H9 (cell line): ENCODE measurements at regions not wholly inside any gene's neighbourhood (a gene's known extent, or its start where the extent isn't known, plus 50 kb on each side); places are given as distances from the start of the nearest gene placed in this dataset.

Experiments used
- DNase-seq: peaks from one replicate; pipeline ENCODE4 v3.0.0-alpha.2; 2017
- H2AFZ ChIP-seq: one replicate; pipeline ENCODE4 v1.6.1; 2013; ENCODE audit warnings: mild to moderate bottlenecking, low read length, control low read depth, moderate library complexity
- H2AK5ac ChIP-seq: 2 replicates; pipeline ENCODE4 v1.6.1; 2013; ENCODE audit warnings: low read length, control low read depth, mixed read lengths; ENCODE audit not compliant: insufficient read length
- H2BK120ac ChIP-seq: one replicate; pipeline ENCODE4 v1.6.1; 2013; ENCODE audit warnings: low read depth, mild to moderate bottlenecking, low read length, control low read depth, inconsistent platforms; ENCODE audit not compliant: poor library complexity, severe bottlenecking
- H2BK12ac ChIP-seq: 2 replicates; pipeline ENCODE4 v1.6.1; 2013; ENCODE audit warnings: low read length, control low read depth, mixed read lengths, low read depth; ENCODE audit not compliant: insufficient read length
- H2BK15ac ChIP-seq: 2 replicates; pipeline ENCODE4 v1.6.1; 2013; ENCODE audit warnings: low read depth, low read length, control low read depth
- H2BK20ac ChIP-seq: one replicate; pipeline ENCODE4 v1.6.1; 2013; ENCODE audit warnings: low read depth, mild to moderate bottlenecking, low read length, control low read depth, inconsistent platforms; ENCODE audit not compliant: poor library complexity, severe bottlenecking
- H2BK5ac ChIP-seq: 2 replicates; pipeline ENCODE4 v1.6.1; 2013; ENCODE audit warnings: low read length, control low read depth, mixed read lengths; ENCODE audit not compliant: insufficient read length
- H3K14ac ChIP-seq: 2 replicates; pipeline ENCODE4 v1.6.1; 2013; ENCODE audit warnings: low read length, control low read depth; ENCODE audit not compliant: insufficient read depth
- H3K18ac ChIP-seq: 2 replicates; pipeline ENCODE4 v1.6.1; 2013; ENCODE audit warnings: low read depth, mild to moderate bottlenecking, mixed read lengths, low read length, control low read depth; ENCODE audit not compliant: insufficient read length
- H3K23ac ChIP-seq: 2 replicates; pipeline ENCODE4 v1.6.1; 2013; ENCODE audit warnings: low read length, control low read depth, mixed read lengths, low read depth; ENCODE audit not compliant: insufficient read length
- H3K23me2 ChIP-seq: 2 replicates; pipeline ENCODE4 v1.6.1; 2013; ENCODE audit warnings: low read depth, mild to moderate bottlenecking, mixed read lengths, low read length, control low read depth; ENCODE audit not compliant: insufficient read length, poor library complexity, severe bottlenecking
- H3K27ac ChIP-seq: 2 replicates; pipeline ENCODE4 v1.5.1; 2013; ENCODE audit warnings: low read length, control low read depth, mixed read lengths, low read depth; ENCODE audit not compliant: insufficient read length
- H3K27me3 ChIP-seq: 2 replicates; pipeline ENCODE4 v1.6.1; 2013; ENCODE audit warnings: low read length, control low read depth, inconsistent platforms; ENCODE audit not compliant: insufficient read depth
- H3K4ac ChIP-seq: 2 replicates; pipeline ENCODE4 v1.6.1; 2013; ENCODE audit warnings: low read depth, mild to moderate bottlenecking, control low read depth, inconsistent platforms, low read length, moderate library complexity
- H3K4me1 ChIP-seq: 2 replicates; pipeline ENCODE4 v1.6.1; 2013; ENCODE audit warnings: low read length, control low read depth, inconsistent platforms; ENCODE audit not compliant: insufficient read depth
- H3K4me2 ChIP-seq: 2 replicates; pipeline ENCODE4 v1.6.1; 2013; ENCODE audit warnings: low read length, control low read depth, mixed read lengths; ENCODE audit not compliant: insufficient read length, insufficient read depth
- H3K56ac ChIP-seq: 2 replicates; pipeline ENCODE4 v1.6.1; 2013; ENCODE audit warnings: low read depth, mild to moderate bottlenecking, mixed read lengths, low read length, control low read depth; ENCODE audit not compliant: insufficient read length
- H3K79me1 ChIP-seq: 2 replicates; pipeline ENCODE4 v1.6.1; 2013; ENCODE audit warnings: low read depth, mild to moderate bottlenecking, moderate library complexity, low read length, control low read depth, inconsistent platforms; ENCODE audit not compliant: insufficient read depth, poor library complexity, severe bottlenecking
- H3K79me2 ChIP-seq: 2 replicates; pipeline ENCODE4 v1.6.1; 2013; ENCODE audit warnings: low read length, control low read depth, inconsistent platforms; ENCODE audit not compliant: insufficient read depth
- H3K9ac ChIP-seq: 2 replicates; pipeline ENCODE4 v1.6.1; 2013; ENCODE audit warnings: low read length, control low read depth, mixed read lengths; ENCODE audit not compliant: insufficient read length; ENCODE audit errors: extremely low read depth
- H3K9me3 ChIP-seq: one replicate; pipeline ENCODE4 v1.6.1; 2013; ENCODE audit warnings: low read depth, low read length, inconsistent platforms; ENCODE audit not compliant: control insufficient read depth
- H3T11ph ChIP-seq: one replicate; pipeline ENCODE4 v1.6.1; 2013; ENCODE audit warnings: mild to moderate bottlenecking, low read length, control low read depth, inconsistent platforms
- H4K20me1 ChIP-seq: one replicate; pipeline ENCODE4 v1.6.1; 2013; ENCODE audit not compliant: control insufficient read depth, insufficient read length, insufficient read depth
- H4K5ac ChIP-seq: 2 replicates; pipeline ENCODE4 v1.6.1; 2013; ENCODE audit warnings: low read depth, mild to moderate bottlenecking, mixed read lengths, low read length, control low read depth; ENCODE audit not compliant: insufficient read length
- H4K8ac ChIP-seq: replicated peaks from 2 replicates; pipeline ENCODE4 v1.6.1; 2013; ENCODE audit warnings: low read length, control low read depth, mixed read lengths, low read depth; ENCODE audit not compliant: insufficient read length
- H4K91ac ChIP-seq: 2 replicates; pipeline ENCODE4 v1.6.1; 2013; ENCODE audit warnings: low read depth, mild to moderate bottlenecking, moderate library complexity, mixed read lengths, low read length, control low read depth; ENCODE audit not compliant: insufficient read length
- H3K27ac Mint-ChIP-seq, 3 experiments: 2 replicates in 2 of 3; 3 replicates in 1 of 3; pipeline ENCODE4 v1.8.0; 2020 to 2021; ENCODE audit warnings: mixed read lengths in 3 of 3, mild to moderate bottlenecking in 1 of 3, moderate library complexity in 1 of 3
- H3K27me3 Mint-ChIP-seq: 2 replicates; pipeline ENCODE4 v1.8.0; 2021; ENCODE audit warnings: low read depth, mild to moderate bottlenecking, moderate library complexity, mixed read lengths
- H3K36me3 Mint-ChIP-seq, 3 experiments: 2 replicates in 2 of 3; 3 replicates in 1 of 3; pipeline ENCODE4 v1.8.0; 2020 to 2021; ENCODE audit warnings: low read depth in 3 of 3, mixed read lengths in 3 of 3; ENCODE audit not compliant: insufficient read depth in 1 of 3
- H3K4me1 Mint-ChIP-seq, 2 experiments: 2 replicates each; pipeline ENCODE4 v1.8.0; 2020; ENCODE audit warnings: mixed read lengths in 2 of 2
- H3K4me3 Mint-ChIP-seq, 2 experiments: 2 replicates in 1 of 2; 3 replicates in 1 of 2; pipeline ENCODE4 v1.8.0; 2020 to 2021; ENCODE audit warnings: mild to moderate bottlenecking in 2 of 2, mixed read lengths in 2 of 2, moderate library complexity in 1 of 2
- H3K9me3 Mint-ChIP-seq, 2 experiments: 2 replicates in 1 of 2; 3 replicates in 1 of 2; pipeline ENCODE4 v1.8.0; 2020; ENCODE audit warnings: mild to moderate bottlenecking in 2 of 2, mixed read lengths in 2 of 2, moderate library complexity in 1 of 2
- CTCF ChIP-seq: fragments of 200-600 bp; sonication (generic); conservative IDR thresholded peaks from 3 replicates; pipeline ENCODE4 v1.8.0; 2021; ENCODE audit warnings: antibody characterized with exemption, mild to moderate bottlenecking
- WGBS: extraction: QIAGEN DNeasy Blood & Tissue Kit; methylation state at CpG from one replicate; pipeline ENCODE4 v1.1.7; 2013; ENCODE audit warnings: missing lambda C conversion rate, low lambda C conversion rate, mixed read lengths; ENCODE audit not compliant: insufficient read length; ENCODE audit errors: extremely low coverage; 5-methylcytosine and 5-hydroxymethylcytosine counted together

- no peak overlapping the region for H3T11ph ChIP-seq
- H4K5ac ChIP-seq = no peak overlapping the region
- H3K79me2 ChIP-seq = no peaks in the 10 kb centered on the region
- WGBS = no CpG with 5 or more reads among the region's 5 CpGs
- Mint-ChIP-seq H3K36me3 (no peaks in the 10 kb centered on the region), H3K4me1 (peaks cover 36 to 54% of the 10 kb centered on the region in 2 experiments), H3K9me3 (no peaks in the 10 kb centered on the region), H3K27ac (no peak overlapping the region), H3K27me3 (peaks cover 10% of the 10 kb centered on the region), H3K4me3 (no peak overlapping the region)
- H4K91ac ChIP-seq = no peak overlapping the region
- H3K9ac ChIP-seq = no peak overlapping the region
- H3K4me1 ChIP-seq = no peaks in the 10 kb centered on the region
- no peaks in the 10 kb centered on the region for H3K9me3 ChIP-seq
- H2BK12ac ChIP-seq = no peak overlapping the region
- no peaks in the 10 kb centered on the region for H4K20me1 ChIP-seq
- no peak overlapping the region for H2BK15ac ChIP-seq
- no peak overlapping the region for H3K4ac ChIP-seq
- no peak for DNase-seq
- H3K56ac ChIP-seq = no peak overlapping the region
- H3K18ac ChIP-seq = no peak overlapping the region
- no peaks in the 10 kb centered on the region for H3K27me3 ChIP-seq
- no peak overlapping the region for H2AK5ac ChIP-seq
- no peak overlapping the region for H4K8ac ChIP-seq
- H2BK20ac ChIP-seq = no peak overlapping the region
- H3K23me2 ChIP-seq = no peaks in the 10 kb centered on the region
- no peak overlapping the region for H3K23ac ChIP-seq
- no peaks in the 10 kb centered on the region for H3K79me1 ChIP-seq
- no peak overlapping the region for H3K27ac ChIP-seq
- H2BK120ac ChIP-seq = no peak overlapping the region
- H2AFZ ChIP-seq = no peak overlapping the region
- TF ChIP-seq CTCF = no peak
- H3K14ac ChIP-seq = no peak overlapping the region
- no peak overlapping the region for H3K4me2 ChIP-seq
- no peak overlapping the region for H2BK5ac ChIP-seq
Measured at GRCh38 chr2:60320724-60321123, 232.7 kb downstream of the BCL11A start.
